ENCODE measurements at regions not wholly inside any gene's neighbourhood (a gene's known extent, or its start where the extent isn't known, plus 50 kb on each side); places are given as distances from the start of the nearest gene placed in this dataset.

DNA sequence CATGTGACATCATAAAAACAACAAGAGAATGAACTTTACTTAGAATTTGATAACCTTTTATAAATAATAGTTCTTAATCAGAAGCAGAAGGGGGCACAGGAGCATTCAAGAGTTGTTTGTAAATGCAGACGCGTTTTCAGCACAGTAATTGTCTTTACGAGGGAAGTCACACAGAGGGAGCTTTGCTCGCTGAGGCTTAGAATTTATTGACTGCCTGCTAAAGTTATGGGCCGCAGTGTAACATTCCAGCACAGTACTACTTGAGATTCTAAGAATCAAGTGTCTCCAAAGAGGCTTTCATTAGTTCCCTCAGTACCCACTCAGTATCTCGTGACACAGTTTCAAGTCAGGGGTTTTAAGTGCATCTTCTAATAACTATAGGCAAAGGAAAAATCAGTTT lies 288.7 kb downstream of the NR2F2 start:
- H2BK15ac ChIP-seq (ENCODE audit: low read depth, low read length), result no peak overlapping the region
- H3K14ac ChIP-seq (replicated peaks; ENCODE audit: low read depth, low read length), result no peak overlapping the region
- POLR2A ChIA-PET (ENCODE audit: unreplicated experiment), result no interaction called here
- intact Hi-C loops (cut with micrococcal nuclease), result no loop called here
- H2AK9ac ChIP-seq (replicated peaks; ENCODE audit: low read depth, low read length, poor library complexity), result no peak overlapping the region
- ATAC-seq (ENCODE audit: low read depth) (no peak), DNase-seq (no peak)
- no peak overlapping the region for H3K9ac ChIP-seq (ENCODE audit: low read depth, low read length)
- H3K27ac ChIP-seq (ENCODE audit: insufficient read depth, low read length), result no peak overlapping the region
- in situ Hi-C loops (cut with MboI; ENCODE audit: low sequenced_read_pairs), result no loop called here
- H2BK5ac ChIP-seq (ENCODE audit: low read depth, low read length, poor library complexity, severe bottlenecking), result no peak overlapping the region
- BruUV-seq (replicated peaks), result no TSS peak
- no peak overlapping the region for H3K4me2 ChIP-seq (ENCODE audit: low read depth, low read length)
- H3K18ac ChIP-seq (ENCODE audit: low read depth, low read length), result no peak overlapping the region
- H3K56ac ChIP-seq (ENCODE audit: extremely low read depth, insufficient read depth, low read length), result no peak overlapping the region
- H2AFZ ChIP-seq (replicated peaks; ENCODE audit: low read length, poor library complexity), result no peak overlapping the region
- H4K20me1 ChIP-seq (ENCODE audit: insufficient read depth, low read length), result no peaks in the 10 kb centered on the region
- H3K9me3 ChIP-seq (ENCODE audit: control insufficient read depth, insufficient read depth, low read length), result no peaks in the 10 kb centered on the region; the same call in 1 of the 2 replicates
- 80% methylated on average over 1 of the region's 6 CpGs; no CpG with 5 or more reads in 1 of the 2 experiments for WGBS, 2 experiments (ENCODE audit: extremely low coverage in 2 of 2, insufficient read length in 1 of 2)
- H3K79me1 ChIP-seq (ENCODE audit: low read depth in 1 of 2, low read length in 2 of 2), result no peaks in the 10 kb centered on the region
- no peaks in the 10 kb centered on the region for H3K27me3 ChIP-seq (ENCODE audit: control insufficient read depth, insufficient read depth, low read length)
- no peaks in the 10 kb centered on the region for H3K36me3 ChIP-seq (ENCODE audit: control insufficient read depth, insufficient read depth, low read length)
- H4K8ac ChIP-seq (ENCODE audit: low read depth in 2 of 2, low read length in 2 of 2), result no peak overlapping the region
- no peak overlapping the region for H2BK120ac ChIP-seq (ENCODE audit: low read depth, low read length)
- dilution Hi-C loops (cut with HindIII; ENCODE audit: low sequenced_read_pairs, unreplicated experiment), result no loop called here
- no peak overlapping the region for H2BK20ac ChIP-seq (ENCODE audit: low read depth, low read length)
- TF ChIP-seq RCOR1 (IDR thresholded peaks at IDR 0.05; ENCODE audit: insufficient replicate concordance, low read length) (no peak), MAFK (IDR thresholded peaks at IDR 0.05; ENCODE audit: low read depth, low read length) (no peak), MAZ (IDR thresholded peaks at IDR 0.05; ENCODE audit: borderline replicate concordance, low read depth, low read length) (no peak), ELK1 (IDR thresholded peaks at IDR 0.05; ENCODE audit: borderline replicate concordance, low read depth, low read length) (no peak), CHD1 (IDR thresholded peaks at IDR 0.05; ENCODE audit: low read depth, low read length) (no peak), POLR2A (IDR thresholded peaks at IDR 0.05; ENCODE audit: low read depth, low read length) (no peak), RAD21 (IDR thresholded peaks at IDR 0.05; ENCODE audit: low read length) (no peak), NFE2L2 (IDR thresholded peaks at IDR 0.05; ENCODE audit: low read depth, low read length) (no peak), SMC3 (IDR thresholded peaks at IDR 0.05; ENCODE audit: low read depth, low read length) (no peak), MXI1 (IDR thresholded peaks at IDR 0.05; ENCODE audit: borderline replicate concordance, low read depth, low read length) (no peak), BHLHE40 (IDR thresholded peaks at IDR 0.05; ENCODE audit: low read depth, low read length) (no peak), CTCF (conservative IDR thresholded peaks at IDR 0.05; ENCODE audit: low read depth, low read length) (no peak), FOS (IDR thresholded peaks at IDR 0.05; ENCODE audit: low read depth, low read length) (no peak), RFX5 (IDR thresholded peaks at IDR 0.05; ENCODE audit: low read depth, low read length) (no peak)
- TF ChIP-seq, protein P1, sequence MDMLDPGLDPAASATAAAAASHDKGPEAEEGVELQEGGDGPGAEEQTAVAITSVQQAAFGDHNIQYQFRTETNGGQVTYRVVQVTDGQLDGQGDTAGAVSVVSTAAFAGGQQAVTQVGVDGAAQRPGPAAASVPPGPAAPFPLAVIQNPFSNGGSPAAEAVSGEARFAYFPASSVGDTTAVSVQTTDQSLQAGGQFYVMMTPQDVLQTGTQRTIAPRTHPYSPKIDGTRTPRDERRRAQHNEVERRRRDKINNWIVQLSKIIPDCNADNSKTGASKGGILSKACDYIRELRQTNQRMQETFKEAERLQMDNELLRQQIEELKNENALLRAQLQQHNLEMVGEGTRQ (IDR thresholded peaks at IDR 0.05; ENCODE audit: low read depth, low read length), result no peak
- H2AK5ac ChIP-seq (ENCODE audit: low read depth, low read length), result no peak overlapping the region
- no peak overlapping the region for H3K23ac ChIP-seq (ENCODE audit: low read depth, low read length)
- no peaks in the 10 kb centered on the region for H3K4me1 ChIP-seq (ENCODE audit: control insufficient read depth, insufficient read depth, low read length)
- no peak overlapping the region for H3K4ac ChIP-seq (ENCODE audit: low read depth, low read length)
- no peak overlapping the region for H4K5ac ChIP-seq (ENCODE audit: low read depth, low read length)
- H3K4me3 ChIP-seq (ENCODE audit: insufficient read depth, low read depth, low read length), result no peak overlapping the region
- CTCF ChIA-PET, result no interaction called here
- H4K91ac ChIP-seq (ENCODE audit: insufficient read depth, low read depth, low read length), result no peak overlapping the region
- H3K9me1 ChIP-seq (ENCODE audit: insufficient read depth, low read length), result no peaks in the 10 kb centered on the region

All from IMR-90 (cell line).